ENCODE measurements at regions not wholly inside any gene's neighbourhood (a gene's known extent, or its start where the extent isn't known, plus 50 kb on each side); places are given as distances from the start of the nearest gene placed in this dataset.

DNA sequence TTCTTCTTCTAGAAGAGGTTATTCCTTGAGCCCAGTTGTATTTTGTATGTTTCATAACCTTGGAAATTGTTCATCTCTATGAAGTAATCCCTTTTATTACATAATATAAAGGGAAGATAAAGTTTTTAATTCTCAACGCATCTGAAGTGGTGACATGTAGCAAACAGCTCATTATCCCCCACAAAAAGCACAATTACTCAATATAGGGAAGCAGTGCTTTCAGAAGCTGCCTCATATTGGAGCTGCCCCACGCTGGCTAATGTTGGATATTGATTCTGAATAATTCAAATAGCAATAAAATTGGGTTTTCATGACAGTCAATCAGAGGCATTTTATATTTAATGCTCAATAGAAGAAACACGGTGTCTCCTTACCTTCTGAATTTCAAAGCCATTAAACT, 604.3 kb upstream of the RBFOX1 start:
- no peak for TF ChIP-seq CTCF (conservative IDR thresholded peaks at IDR 0.05; ENCODE audit: low read depth in 2 of 2)
- TF ChIP-seq EZH2 (IDR thresholded peaks at IDR 0.05; ENCODE audit: low read depth, unreplicated experiment) = no peak
- no peak for TF ChIP-seq POLR2AphosphoS5 (IDR thresholded peaks at IDR 0.05; ENCODE audit: low read depth)
- no peak for TF ChIP-seq REST (IDR thresholded peaks at IDR 0.05; ENCODE audit: unreplicated experiment)
- TF ChIP-seq EZH2phosphoT487 (IDR thresholded peaks at IDR 0.05; ENCODE audit: unreplicated experiment) = no peak
- TF ChIP-seq, protein P1, sequence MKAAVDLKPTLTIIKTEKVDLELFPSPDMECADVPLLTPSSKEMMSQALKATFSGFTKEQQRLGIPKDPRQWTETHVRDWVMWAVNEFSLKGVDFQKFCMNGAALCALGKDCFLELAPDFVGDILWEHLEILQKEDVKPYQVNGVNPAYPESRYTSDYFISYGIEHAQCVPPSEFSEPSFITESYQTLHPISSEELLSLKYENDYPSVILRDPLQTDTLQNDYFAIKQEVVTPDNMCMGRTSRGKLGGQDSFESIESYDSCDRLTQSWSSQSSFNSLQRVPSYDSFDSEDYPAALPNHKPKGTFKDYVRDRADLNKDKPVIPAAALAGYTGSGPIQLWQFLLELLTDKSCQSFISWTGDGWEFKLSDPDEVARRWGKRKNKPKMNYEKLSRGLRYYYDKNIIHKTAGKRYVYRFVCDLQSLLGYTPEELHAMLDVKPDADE (IDR thresholded peaks at IDR 0.05) = no peak
- no peak for TF ChIP-seq ZNF331 (CRISPR knock-in tag; IDR thresholded peaks at IDR 0.05; ENCODE audit: low read depth)
- TF ChIP-seq STAT1 (IDR thresholded peaks at IDR 0.05; ENCODE audit: unreplicated experiment) = no peak
- no peak for TF ChIP-seq JUNB (IDR thresholded peaks at IDR 0.05; ENCODE audit: unreplicated experiment)
- TF ChIP-seq, protein P2, sequence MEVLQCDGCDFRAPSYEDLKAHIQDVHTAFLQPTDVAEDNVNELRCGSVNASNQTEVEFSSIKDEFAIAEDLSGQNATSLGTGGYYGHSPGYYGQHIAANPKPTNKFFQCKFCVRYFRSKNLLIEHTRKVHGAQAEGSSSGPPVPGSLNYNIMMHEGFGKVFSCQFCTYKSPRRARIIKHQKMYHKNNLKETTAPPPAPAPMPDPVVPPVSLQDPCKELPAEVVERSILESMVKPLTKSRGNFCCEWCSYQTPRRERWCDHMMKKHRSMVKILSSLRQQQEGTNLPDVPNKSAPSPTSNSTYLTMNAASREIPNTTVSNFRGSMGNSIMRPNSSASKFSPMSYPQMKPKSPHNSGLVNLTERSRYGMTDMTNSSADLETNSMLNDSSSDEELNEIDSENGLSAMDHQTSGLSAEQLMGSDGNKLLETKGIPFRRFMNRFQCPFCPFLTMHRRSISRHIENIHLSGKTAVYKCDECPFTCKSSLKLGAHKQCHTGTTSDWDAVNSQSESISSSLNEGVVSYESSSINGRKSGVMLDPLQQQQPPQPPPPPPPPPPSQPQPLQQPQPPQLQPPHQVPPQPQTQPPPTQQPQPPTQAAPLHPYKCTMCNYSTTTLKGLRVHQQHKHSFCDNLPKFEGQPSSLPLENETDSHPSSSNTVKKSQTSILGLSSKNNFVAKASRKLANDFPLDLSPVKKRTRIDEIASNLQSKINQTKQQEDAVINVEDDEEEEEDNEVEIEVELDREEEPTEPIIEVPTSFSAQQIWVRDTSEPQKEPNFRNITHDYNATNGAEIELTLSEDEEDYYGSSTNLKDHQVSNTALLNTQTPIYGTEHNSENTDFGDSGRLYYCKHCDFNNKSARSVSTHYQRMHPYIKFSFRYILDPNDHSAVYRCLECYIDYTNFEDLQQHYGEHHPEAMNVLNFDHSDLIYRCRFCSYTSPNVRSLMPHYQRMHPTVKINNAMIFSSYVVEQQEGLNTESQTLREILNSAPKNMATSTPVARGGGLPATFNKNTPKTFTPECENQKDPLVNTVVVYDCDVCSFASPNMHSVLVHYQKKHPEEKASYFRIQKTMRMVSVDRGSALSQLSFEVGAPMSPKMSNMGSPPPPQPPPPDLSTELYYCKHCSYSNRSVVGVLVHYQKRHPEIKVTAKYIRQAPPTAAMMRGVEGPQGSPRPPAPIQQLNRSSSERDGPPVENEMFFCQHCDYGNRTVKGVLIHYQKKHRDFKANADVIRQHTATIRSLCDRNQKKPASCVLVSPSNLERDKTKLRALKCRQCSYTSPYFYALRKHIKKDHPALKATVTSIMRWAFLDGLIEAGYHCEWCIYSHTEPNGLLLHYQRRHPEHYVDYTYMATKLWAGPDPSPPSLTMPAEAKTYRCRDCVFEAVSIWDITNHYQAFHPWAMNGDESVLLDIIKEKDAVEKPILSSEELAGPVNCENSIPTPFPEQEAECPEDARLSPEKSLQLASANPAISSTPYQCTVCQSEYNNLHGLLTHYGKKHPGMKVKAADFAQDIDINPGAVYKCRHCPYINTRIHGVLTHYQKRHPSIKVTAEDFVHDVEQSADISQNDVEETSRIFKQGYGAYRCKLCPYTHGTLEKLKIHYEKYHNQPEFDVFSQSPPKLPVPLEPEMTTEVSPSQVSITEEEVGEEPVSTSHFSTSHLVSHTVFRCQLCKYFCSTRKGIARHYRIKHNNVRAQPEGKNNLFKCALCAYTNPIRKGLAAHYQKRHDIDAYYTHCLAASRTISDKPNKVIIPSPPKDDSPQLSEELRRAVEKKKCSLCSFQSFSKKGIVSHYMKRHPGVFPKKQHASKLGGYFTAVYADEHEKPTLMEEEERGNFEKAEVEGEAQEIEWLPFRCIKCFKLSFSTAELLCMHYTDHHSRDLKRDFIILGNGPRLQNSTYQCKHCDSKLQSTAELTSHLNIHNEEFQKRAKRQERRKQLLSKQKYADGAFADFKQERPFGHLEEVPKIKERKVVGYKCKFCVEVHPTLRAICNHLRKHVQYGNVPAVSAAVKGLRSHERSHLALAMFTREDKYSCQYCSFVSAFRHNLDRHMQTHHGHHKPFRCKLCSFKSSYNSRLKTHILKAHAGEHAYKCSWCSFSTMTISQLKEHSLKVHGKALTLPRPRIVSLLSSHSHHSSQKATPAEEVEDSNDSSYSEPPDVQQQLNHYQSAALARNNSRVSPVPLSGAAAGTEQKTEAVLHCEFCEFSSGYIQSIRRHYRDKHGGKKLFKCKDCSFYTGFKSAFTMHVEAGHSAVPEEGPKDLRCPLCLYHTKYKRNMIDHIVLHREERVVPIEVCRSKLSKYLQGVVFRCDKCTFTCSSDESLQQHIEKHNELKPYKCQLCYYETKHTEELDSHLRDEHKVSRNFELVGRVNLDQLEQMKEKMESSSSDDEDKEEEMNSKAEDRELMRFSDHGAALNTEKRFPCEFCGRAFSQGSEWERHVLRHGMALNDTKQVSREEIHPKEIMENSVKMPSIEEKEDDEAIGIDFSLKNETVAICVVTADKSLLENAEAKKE (CRISPR knock-in tag; IDR thresholded peaks at IDR 0.05) = no peak
- TF ChIP-seq NANOG (IDR thresholded peaks at IDR 0.05; ENCODE audit: borderline replicate concordance) = no peak
- TF ChIP-seq CREB1 (CRISPR knock-in tag; IDR thresholded peaks at IDR 0.05; ENCODE audit: low read depth) = no peak
- no peak for TF ChIP-seq ZNF114 (CRISPR knock-in tag; IDR thresholded peaks at IDR 0.05)
